ENCODE measurements at regions not wholly inside any gene's neighbourhood (a gene's known extent, or its start where the extent isn't known, plus 50 kb on each side); places are given as distances from the start of the nearest gene placed in this dataset.

DNA sequence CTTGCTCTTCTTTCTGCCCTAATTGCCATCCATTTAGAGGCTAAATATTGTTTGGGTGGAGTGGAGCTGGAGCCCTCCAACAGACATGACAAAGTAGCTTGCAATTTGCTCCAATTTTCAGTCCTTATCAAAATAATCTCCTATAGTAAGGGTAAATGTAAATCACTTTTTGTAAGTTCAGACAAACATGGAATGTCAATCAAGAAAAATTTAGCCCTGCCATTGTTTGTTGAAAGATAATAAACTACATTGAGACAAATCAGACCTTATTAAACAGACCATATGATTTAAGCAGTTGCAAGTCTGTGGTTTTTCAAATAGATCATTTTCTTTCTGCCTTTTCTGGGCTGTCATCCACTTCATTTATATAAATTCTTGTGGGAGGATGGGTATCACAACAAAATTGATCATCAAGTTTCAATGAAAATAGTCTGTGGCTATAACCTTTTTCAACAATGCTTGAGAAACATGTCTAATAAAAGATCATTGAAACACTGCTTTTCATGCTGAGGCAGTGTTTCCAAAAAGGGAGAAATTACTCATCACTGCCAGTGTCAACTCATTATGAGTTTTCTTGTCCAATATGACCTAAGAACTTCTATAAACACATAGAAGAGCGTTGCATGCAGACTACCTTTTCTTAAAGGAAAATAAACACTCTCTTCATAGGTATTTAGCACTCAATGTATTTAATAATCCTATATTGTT, 1152.0 kb upstream of the B3GALT2 start:
- peaks cover 34% of the 10 kb centered on the region for H3K4me1 Mint-ChIP-seq (ENCODE audit: low read depth, unreplicated experiment)
- H3K27ac Mint-ChIP-seq (ENCODE audit: unreplicated experiment) = peak overlapping the region; percentile 93
- no peak for DNase-seq
- TF ChIP-seq, protein P1, sequence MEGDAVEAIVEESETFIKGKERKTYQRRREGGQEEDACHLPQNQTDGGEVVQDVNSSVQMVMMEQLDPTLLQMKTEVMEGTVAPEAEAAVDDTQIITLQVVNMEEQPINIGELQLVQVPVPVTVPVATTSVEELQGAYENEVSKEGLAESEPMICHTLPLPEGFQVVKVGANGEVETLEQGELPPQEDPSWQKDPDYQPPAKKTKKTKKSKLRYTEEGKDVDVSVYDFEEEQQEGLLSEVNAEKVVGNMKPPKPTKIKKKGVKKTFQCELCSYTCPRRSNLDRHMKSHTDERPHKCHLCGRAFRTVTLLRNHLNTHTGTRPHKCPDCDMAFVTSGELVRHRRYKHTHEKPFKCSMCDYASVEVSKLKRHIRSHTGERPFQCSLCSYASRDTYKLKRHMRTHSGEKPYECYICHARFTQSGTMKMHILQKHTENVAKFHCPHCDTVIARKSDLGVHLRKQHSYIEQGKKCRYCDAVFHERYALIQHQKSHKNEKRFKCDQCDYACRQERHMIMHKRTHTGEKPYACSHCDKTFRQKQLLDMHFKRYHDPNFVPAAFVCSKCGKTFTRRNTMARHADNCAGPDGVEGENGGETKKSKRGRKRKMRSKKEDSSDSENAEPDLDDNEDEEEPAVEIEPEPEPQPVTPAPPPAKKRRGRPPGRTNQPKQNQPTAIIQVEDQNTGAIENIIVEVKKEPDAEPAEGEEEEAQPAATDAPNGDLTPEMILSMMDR (IDR thresholded peaks at IDR 0.05; ENCODE audit: partially characterized antibody, unreplicated experiment) = no peak
- peak overlapping the region; percentile 31 for H3K4me3 Mint-ChIP-seq (ENCODE audit: unreplicated experiment)
- H3K27me3 Mint-ChIP-seq (ENCODE audit: unreplicated experiment) = peaks cover 11% of the 10 kb centered on the region
- H3K9me3 Mint-ChIP-seq (ENCODE audit: unreplicated experiment) = peaks cover 8% of the 10 kb centered on the region
- H3K36me3 Mint-ChIP-seq (ENCODE audit: unreplicated experiment) = no peaks in the 10 kb centered on the region

DNA sequence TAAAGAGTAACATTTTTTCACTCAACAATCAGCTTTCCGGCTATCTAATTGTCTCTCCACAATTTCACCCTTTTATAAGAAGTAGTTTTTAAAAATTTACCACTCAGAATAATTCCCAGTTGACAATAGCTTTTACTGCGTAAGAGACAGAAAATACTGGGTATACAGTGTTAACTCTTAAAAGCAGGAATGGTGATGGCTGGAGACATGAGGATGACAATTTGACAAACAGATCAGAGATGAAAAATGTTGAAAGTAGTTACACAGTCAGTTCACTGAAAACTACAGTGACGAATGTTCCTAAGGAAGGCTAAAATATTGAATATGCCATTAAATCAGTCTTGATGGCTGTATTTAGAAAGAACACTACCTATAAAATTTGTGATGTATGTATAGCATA, 1146.8 kb upstream of the B3GALT2 start:
- H3K9me3 Mint-ChIP-seq (ENCODE audit: unreplicated experiment) = no peaks in the 10 kb centered on the region
- TF ChIP-seq, protein P1 (IDR thresholded peaks at IDR 0.05; ENCODE audit: partially characterized antibody, unreplicated experiment) = no peak
- peaks cover 14% of the 10 kb centered on the region for H3K4me1 Mint-ChIP-seq (ENCODE audit: low read depth, unreplicated experiment)

DNA sequence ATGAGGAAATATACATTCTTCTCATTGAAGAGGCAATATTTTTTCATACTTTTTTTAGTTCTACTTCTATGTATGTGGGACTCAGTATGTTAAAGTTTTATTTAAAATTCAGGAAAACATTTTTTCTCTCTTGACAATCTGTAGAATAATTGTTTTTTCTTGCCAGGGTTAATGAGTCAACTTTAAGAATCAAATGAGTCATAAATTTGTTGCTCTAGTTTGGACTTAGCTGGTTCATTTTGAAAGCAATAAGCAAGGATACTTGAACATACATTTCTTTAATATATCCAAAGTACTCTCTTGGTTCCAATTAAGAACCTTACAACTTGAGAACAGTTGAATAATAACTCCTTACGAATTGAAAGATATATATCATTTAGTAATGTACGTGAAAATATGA, 1145.3 kb upstream of the B3GALT2 start:
- H3K27me3 Mint-ChIP-seq (ENCODE audit: unreplicated experiment) = no peaks in the 10 kb centered on the region
- no peak overlapping the region for H3K4me3 Mint-ChIP-seq (ENCODE audit: unreplicated experiment)
- peaks cover 8% of the 10 kb centered on the region for H3K4me1 Mint-ChIP-seq (ENCODE audit: low read depth, unreplicated experiment)
- H3K36me3 Mint-ChIP-seq (ENCODE audit: unreplicated experiment) = no peaks in the 10 kb centered on the region
- DNase-seq = no peak
- no peak overlapping the region for H3K27ac Mint-ChIP-seq (ENCODE audit: unreplicated experiment)
- H3K9me3 Mint-ChIP-seq (ENCODE audit: unreplicated experiment) = no peaks in the 10 kb centered on the region
- TF ChIP-seq, protein P1 (IDR thresholded peaks at IDR 0.05; ENCODE audit: partially characterized antibody, unreplicated experiment) = no peak

More for the DNA sequence above, 1146.8 kb upstream of the B3GALT2 start:
- no peaks in the 10 kb centered on the region for H3K27me3 Mint-ChIP-seq (ENCODE audit: unreplicated experiment)
- DNase-seq = no peak
- no peak overlapping the region for H3K4me3 Mint-ChIP-seq (ENCODE audit: unreplicated experiment)
- H3K27ac Mint-ChIP-seq (ENCODE audit: unreplicated experiment) = peak overlapping the region; percentile 55
- H3K36me3 Mint-ChIP-seq (ENCODE audit: unreplicated experiment) = no peaks in the 10 kb centered on the region

DNA sequence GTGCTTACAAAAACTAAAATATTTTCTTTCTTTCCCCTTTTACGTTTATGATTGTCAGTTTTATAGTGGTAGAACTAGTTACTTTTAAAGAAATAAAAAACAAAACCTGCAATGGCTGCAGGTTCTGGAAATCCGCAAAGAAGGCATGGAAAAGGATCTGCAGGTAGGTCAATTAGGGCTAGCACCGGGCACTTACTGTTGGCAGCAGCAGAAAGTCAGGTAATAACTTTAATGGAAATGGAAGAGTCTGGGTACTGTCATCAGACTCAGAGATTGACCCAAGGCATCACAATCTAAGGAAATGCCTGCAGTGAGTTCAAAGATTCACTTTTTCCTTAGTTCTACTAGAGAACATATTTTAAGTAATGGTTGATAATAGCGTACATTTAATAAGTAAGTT, 1136.3 kb upstream of the B3GALT2 start:
- TF ChIP-seq, protein P1 (IDR thresholded peaks at IDR 0.05; ENCODE audit: partially characterized antibody, unreplicated experiment) = no peak
- no peaks in the 10 kb centered on the region for H3K36me3 Mint-ChIP-seq (ENCODE audit: unreplicated experiment)
- no peak for DNase-seq
- H3K27me3 Mint-ChIP-seq (ENCODE audit: unreplicated experiment) = no peaks in the 10 kb centered on the region
- no peak overlapping the region for H3K4me3 Mint-ChIP-seq (ENCODE audit: unreplicated experiment)
- H3K4me1 Mint-ChIP-seq (ENCODE audit: low read depth, unreplicated experiment) = peaks cover 3% of the 10 kb centered on the region
- no peak overlapping the region for H3K27ac Mint-ChIP-seq (ENCODE audit: unreplicated experiment)
- H3K9me3 Mint-ChIP-seq (ENCODE audit: unreplicated experiment) = no peaks in the 10 kb centered on the region

DNA sequence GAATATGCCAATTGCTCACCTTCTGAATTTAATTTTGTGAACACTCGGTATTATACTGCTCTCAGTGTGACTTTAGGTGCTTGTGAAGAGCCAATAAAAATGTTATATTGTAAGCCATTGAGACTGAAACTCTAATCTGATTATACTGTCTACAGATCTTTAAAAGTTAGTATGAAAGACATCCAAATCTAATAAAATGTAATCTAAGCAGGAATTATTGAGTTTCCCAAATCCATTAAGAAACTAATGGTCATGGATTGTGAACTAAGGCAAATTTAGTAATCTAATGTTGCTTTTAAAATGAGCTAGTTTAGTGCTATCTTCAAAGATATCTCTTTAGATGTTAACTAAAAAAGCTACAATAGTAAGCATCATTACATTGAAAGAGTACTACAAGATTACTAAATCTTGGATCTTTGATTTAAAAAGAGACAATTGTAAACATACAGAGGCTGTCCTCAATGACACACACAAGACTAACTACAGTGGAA, 1132.4 kb upstream of the B3GALT2 start:
- Mint-ChIP-seq H3K27me3 (ENCODE audit: unreplicated experiment) (no peaks in the 10 kb centered on the region), H3K27ac (ENCODE audit: unreplicated experiment) (no peak overlapping the region), H3K36me3 (ENCODE audit: unreplicated experiment) (no peaks in the 10 kb centered on the region), H3K4me3 (ENCODE audit: unreplicated experiment) (no peak overlapping the region), H3K4me1 (ENCODE audit: low read depth, unreplicated experiment) (peaks cover 3% of the 10 kb centered on the region), H3K9me3 (ENCODE audit: unreplicated experiment) (no peaks in the 10 kb centered on the region)
- TF ChIP-seq, protein P1 (IDR thresholded peaks at IDR 0.05; ENCODE audit: partially characterized antibody, unreplicated experiment) = no peak
- DNase-seq = no peak
